GM18519 (cell line): ENCODE measurements at regions not wholly inside any gene's neighbourhood (a gene's known extent, or its start where the extent isn't known, plus 50 kb on each side); places are given as distances from the start of the nearest gene placed in this dataset.

Experiments used
- ATAC-seq: cut with Tn5 transposase; IDR thresholded peaks from one replicate; pipeline ENCODE4 v1.9.1; 2021; ENCODE audit warnings: mild to moderate bottlenecking, moderate library complexity; ENCODE audit not compliant: unreplicated experiment, low FRiP score

DNA sequence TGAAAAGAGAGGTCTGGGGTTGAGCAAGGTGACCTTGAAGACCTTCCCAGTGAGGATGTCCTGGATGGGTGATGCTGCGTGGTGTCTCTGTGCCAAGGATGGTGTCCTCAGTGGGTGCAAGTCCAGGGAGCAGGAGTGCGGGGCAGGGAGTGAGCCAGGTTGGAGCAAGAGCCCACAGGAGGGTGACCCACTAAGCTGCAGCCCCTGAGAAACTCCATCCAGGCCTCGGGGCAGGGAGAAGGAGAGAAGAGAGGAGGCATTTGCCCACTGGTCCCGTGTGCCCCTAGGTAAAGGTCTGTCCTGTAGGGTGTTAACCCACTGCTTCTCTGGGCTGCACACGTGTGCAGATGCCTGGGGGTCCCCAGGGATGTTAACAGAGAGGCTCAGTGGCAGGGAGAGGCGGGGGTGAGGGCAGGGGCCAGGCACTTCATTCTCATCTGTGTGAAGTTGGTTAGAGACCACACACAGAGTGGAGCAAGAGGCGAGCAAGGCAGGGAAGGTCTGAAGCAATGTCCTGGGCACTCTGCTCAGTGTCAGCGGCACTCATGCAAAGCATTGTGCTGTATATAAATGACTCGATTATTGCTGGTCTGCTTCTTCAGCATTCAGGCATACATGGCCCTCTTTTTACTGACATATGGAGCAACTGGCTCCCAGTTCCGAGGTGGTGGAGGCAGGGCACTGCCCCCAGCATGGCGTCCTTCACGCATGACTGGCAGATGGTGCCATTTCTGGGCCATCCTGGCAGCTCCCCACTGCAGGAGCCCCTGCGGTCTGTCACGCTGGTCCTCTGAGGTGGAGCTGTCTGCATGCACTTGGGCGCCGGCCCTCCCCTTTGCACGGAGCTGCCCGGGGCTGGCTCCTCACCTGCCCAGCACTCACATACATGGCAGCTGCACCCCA is 117.2 kb upstream of the HS6ST1 start:
- no peak for ATAC-seq

DNA sequence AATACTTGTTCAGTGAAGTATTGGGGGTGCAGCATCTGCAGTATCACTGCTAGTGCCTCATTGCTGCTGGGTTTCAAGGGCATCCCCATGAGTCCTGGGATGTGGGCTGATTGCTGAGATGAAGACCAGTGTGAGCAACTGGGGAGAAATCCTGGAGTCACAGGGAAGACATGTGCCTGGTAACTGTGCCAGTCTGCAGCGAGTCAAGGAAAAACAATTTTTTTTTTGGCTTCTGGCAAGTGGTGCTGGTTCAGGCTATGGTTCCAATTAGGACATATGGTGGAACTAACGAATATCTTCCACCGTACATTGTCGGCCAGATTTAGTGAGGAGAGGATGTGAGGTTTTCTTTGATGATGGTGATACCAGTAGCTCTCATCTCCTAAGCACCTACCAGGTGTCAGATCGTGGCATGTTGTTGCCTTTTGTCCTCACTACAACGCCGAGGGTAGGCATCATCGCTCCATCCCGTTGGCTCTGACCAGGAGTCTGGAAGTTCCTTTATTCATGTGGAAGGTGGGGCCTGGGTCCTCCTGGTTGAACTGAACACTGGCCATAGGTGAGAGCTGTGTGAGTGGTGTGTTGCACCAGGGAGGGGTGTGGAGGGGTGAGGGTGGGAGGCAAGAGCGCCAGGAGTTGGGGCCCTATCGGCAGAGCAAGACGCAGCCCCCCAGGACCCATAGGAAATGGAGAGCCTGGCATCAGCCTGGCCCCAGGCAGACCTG is 118.0 kb upstream of the HS6ST1 start:
- no peak for ATAC-seq

DNA sequence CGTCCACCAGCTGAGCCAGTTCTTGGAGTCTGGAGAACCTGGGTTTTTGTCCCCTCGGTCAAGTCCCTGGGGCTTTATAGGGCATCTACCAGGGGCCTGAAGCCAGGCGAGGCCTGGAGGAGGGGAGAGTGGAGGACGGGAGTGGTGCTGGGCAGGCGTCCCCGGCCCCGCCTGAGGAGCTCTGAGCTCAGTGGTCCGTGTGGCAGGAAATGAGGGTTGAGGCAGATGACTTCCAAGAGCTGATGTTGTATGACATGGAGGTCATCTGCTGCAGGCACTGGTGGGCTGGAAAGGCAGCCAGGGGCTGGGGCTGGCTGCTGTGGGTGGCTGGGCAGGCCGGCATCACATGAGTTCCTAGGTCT is 118.5 kb upstream of the HS6ST1 start:
- no peak for ATAC-seq

DNA sequence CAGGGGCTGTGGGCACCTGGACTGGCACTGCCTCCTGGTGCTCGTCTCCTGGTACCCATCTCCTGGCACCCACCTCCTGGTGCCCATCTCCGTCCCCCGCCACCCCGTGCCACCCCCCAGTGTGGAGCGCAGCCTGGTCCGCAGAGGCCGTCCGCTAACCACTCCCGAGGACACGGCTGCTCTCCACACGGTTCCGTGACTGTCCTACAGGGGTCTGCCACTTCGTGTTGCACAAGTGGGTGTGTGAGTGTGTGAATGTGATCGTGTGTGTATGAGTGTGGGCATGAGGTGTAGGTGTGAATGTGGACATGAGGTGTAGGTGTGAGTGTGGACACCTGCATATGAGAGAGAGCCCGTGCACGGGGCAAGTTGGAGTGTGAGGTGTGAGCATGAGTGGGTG is 119.4 kb upstream of the HS6ST1 start:
- no peak for ATAC-seq

DNA sequence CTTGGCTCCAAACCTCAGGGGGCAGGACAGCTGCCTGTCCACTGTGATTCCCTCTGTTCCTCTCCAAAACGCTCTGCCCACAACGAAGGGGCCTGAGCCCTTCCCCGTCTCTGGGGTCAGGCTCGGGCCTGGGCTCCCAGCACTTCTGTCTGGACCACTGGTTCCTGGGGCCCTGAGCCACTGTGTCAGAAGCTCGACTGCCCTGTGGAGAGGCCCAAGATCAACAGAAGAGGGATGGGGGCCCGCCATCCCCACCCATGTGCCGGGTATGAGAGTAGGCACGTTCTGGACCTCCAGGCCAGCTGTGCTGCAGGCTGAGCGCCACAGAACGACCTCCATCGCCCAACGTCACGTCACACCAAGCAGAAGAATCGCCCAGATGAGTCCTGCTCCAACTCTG is 119.9 kb upstream of the HS6ST1 start:
- no peak for ATAC-seq

DNA sequence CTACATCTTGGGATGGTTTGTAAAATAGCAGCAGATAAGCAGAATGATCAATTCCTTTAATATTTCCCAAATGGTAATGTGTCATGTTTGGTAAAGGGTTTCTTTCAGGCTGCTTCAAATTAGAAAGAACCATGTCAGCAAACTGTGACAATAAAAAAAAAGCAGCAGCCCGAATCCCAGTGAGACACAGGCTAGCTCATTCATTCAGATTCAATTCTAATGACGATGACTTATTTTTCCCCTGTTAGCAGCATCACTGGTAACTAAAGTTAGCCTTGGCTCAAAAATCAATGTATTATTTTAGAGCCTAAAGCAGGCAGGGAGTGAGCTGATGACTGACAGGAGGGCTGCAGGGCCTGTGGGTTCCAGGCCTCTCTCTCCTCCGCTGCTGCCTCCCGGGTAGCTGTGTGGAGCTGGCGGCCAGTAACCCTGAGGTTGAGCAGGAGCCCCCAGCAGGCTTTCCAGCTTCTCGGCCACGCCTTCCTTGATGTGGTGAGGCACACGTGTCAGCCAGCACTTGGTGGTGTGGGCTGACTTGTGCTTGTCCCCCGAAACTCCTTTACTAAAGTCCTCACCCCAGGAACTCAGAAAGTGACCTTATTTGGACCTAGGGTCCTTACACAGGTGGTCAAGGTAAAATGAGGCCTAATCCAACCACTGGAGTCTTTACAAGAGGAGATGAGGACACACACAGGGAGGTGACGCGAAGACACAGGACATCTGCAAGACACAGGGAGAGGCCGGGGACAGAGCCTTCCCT is 120.5 kb upstream of the HS6ST1 start:
- no peak for ATAC-seq

DNA sequence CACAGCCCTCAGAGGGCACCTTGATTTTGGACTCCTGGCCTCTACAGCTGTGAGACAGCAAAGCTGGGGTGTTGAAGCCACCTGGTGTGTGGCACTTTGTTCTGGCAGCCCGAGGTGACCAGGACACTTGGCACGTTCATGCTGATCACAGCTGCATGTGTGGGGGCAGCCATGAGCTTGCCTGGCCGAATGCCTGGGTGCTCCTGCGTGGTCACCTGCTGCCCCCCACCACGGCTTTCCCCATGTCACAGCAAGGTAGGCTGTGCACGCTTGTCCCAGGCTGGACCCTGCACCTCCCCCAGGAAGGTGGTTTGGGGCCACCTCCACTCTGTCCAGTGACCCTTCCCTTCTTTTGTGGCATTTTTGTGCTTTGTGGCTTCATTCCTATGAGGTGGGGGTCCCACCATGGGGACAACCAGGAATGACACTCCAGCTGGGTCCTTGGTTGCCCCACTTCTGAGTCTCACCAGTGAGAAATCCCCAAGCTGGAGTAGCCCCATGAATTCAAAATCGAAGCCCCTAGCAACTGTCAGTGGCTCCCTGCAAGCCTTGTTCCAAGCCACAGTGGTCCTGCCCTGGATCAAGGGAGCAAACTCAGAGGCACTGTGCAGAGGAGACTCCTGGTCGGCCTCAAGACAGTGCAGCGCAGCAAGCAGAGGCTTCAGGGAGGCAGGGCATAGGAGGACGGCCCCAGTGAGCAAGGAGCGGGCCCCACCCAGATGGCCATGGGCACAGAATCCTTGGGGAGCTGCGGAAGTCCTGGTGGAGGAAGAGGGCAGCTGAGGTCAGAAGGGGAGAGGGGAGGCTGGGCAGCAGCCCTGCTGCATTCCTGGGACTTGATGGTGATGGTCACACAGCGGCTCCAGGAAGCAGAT is 121.4 kb upstream of the HS6ST1 start:
- ATAC-seq: no peak

DNA sequence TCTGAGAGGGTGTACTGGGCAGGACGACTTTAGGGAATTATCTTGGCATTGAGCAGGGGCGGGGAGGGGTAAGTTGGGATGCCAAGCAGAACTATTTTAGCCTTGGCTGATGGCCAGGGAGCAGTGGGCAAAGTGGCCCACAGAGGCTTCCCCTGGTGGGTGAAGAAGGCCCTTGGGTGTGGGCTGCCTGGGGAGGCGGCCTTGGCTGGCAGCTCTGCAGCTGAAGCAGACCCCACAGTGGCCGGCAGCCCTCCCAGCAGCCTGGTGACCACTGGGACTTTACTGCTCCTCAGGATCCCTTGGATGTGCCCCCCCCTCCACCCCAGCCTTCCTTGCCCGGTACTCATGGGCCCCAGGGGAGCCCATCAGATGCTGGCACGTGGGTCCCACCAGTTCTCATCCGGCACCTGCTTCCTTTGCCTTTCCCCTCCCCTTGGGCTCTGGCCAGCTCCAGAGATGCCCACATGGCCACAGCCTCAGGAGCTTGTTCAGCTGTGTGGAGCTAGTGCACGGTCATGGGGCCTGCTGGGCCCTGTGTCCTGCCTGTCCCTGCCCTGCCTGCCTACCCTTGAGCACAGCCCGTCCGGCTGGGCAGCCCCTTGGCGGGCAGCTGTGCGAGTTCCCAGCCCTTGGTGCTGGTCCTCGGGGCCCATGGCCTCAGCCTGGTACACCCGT is 122.1 kb upstream of the HS6ST1 start:
- no peak for ATAC-seq

DNA sequence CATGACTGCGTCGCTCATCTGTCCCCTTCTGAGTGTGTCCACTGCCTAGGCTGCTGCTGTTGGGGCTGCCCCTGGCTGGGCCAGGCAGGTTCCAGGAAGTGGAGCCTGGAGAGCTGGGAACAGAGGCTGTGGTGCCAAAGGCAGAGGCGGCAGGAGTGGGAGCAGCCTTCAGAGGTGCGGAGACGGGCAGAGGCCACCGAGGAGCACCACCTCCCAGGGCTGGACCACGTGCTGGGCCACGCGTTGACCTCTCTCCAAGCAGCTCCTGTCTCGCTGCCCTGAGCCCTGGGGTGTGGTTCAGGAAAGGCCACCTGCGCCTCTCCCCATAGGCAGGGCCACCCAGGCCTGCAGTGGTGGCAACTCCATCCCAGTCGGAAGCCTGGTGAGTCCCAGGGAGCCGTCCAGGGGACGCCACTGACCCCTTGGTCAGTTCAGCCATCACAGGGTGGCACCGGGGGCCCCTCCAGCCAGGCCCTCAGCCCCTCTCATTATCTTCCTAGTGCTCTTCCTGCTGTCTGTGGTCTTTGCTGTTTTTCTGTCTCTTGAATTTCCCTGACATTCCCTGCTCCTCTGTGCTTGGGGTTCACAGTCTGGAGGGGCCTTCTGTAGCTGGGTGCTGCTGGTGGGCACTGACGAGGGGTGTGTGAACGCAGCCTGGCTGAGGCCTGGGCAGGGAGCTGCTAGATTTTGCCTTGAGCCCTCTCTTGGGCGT is 122.8 kb upstream of the HS6ST1 start:
- no peak for ATAC-seq

DNA sequence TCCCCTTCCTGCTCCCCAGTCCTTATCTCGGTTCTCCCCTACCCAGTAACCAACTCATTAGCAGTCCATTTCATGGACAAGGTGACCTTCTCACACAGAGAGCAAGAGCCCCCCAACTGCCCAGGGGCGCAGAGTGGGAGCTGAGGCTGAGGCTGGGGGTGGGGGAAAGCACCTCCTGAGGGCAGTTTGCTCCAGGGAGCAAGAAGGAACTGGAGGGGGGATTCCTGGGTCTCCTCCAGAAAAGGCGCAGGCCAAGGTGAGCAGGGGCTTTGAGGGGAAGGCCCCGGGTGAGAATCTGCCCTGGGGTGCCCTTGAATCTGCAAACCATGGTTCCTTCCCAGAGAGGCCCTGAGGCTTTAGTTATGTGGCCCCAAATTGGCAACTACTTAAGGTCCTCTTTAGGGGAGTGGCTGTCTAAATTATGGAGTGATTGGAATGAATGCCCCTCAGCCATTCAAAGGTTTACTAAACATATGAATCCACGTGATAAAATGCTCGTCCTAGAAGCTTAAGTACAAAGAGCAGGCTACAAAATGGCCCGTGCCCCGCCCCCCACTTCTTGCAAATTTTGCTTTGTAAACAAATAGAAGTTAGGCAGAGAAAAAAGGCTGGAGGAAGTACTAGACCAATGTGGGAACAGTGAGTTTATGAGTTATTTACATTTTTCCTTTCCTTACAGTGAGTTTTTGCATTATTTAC is 123.5 kb upstream of the HS6ST1 start:
- no peak for ATAC-seq

DNA sequence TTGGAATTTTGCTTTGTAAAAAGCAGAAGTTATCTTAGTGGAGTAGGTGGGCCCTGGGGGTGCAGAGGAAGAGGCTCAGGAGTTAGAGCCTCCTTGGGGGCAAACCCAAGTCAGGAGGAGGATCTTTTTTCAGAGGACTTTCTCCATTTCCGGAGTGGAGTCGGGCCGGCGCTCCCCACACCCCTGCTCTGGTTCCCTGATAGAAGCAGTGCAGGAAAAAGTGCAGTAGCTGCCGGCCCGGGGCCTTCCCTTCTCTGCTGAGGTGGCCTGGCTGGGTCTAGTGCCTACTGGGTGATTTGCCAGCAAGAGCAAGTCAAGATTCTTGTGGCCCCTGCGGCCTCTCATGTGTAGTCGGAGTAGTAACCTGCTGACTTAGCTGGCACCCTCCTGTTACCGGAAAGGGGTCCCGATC is 124.2 kb upstream of the HS6ST1 start:
- no peak for ATAC-seq

DNA sequence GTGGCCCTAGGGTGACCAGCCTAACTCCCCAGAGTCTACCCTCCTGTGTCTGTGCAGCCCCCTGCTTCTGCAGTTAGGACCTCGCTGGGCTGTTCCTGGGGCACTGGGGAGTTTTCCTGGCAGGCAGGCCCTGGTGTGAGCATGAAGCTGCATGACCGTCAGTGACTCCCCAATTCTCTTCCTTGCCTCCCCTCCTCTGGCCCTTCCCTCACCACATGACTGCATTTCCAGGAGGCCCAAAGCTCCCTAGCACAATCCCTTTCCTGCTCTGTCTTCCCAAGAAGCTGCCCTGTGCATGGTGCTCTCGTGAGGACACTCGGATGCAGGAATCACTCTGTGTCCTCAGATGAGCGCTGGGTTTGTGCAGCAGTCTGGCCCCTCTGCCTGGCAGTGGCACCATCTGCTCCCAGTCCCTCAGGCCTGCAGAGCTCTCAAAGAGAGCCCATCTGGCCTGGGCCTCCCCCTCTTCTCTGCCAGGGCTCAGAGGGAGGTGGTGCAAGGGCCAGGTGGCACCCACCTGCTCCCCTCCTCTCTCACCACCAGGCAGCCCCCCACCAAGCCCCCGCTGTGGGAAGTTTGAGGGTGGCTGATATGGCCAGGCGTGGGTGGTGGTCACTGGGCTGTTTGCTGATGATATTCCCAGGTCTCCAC is 125.6 kb upstream of the HS6ST1 start:
- ATAC-seq: no peak

DNA sequence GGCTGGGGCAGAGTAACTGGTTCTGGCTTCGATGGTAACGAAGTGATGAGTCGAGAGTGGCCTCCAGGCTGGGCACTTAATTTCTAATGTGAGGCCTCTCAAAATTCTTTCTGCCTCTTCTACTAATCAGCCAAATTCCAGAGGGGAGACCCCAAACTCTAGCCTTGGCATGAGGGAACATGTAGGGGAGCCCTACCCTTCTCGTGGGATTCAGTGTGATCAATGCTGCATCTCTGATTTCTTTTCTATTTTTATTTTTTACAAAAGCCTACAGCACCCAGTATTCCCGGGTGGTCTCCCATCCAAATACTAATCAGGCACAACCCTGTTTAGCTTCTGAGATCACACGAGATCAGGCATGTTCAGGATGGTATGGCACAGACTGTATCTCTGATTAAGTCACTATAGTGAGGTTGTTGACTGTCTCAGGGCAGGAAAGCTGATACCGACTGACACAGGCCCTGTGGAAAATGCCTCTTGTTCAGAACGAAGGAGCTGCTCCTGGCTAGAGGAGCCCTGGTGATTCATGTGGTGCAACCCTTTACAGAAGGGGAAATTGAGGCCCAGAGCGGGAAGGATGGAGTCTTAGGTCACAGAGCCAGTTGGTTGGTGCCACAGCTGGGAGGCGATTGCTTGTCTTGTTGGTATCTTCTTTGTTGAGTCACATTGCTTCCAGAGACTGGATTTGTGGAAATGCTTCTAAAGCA is 126.3 kb upstream of the HS6ST1 start:
- ATAC-seq: no peak

DNA sequence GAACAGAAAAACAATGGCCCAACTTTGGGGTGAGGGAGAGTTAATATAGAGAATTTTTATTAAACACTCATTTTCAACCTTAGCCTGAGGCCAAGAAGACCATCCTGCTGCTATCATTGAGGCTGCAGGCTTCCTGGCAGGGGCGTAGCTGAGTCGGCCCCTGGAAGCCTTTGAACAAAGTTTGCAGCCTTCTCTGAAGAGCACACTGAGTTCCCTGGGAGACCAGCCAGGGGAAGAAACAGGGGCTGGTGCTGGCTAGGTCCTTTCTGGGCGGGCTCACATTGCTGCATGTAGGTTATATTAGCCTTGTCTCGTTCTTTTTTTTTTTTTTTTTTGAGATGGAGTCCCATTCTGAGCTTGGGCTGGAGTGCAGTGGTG is 126.8 kb upstream of the HS6ST1 start:
- ATAC-seq: no peak

DNA sequence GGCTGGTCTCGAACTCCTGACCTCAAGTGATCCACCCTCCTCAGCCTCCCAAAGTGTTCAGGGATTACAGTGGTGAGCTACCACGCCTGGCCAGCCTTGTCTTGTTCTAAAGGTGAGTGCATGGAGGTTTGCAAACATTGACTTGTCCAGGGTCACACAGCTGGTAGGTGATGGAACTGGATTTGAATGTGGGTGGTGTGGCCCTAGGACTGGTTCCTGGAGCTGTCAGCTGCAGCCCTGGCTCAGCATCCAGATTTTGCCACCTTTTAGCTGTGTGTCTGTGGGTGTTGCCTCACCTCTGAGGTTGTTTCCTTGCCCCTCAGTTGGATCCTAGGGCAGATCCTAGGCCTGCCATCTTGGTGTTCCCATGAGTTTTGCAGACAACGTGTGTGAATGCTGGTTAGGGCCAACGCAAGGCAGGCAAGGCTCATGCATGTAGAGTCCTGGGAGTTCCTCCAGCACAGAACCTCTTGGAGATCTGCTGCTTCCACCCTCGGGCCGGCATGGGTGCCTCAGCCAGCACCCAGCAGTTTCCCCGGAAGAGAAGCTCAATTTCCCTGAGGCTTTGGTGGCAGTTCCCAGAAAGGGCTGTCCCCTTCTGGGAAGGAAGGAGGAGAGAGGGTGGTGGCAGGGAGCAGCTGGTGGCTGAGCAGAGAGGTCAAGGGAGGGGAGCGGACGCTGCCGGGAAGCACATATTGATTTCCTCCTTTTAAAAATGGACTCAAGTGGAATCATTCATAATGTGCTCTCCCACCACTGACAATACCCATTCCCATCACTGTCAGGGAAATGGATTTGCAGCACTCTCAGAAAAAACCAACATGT is 127.6 kb upstream of the HS6ST1 start:
- no peak for ATAC-seq

DNA sequence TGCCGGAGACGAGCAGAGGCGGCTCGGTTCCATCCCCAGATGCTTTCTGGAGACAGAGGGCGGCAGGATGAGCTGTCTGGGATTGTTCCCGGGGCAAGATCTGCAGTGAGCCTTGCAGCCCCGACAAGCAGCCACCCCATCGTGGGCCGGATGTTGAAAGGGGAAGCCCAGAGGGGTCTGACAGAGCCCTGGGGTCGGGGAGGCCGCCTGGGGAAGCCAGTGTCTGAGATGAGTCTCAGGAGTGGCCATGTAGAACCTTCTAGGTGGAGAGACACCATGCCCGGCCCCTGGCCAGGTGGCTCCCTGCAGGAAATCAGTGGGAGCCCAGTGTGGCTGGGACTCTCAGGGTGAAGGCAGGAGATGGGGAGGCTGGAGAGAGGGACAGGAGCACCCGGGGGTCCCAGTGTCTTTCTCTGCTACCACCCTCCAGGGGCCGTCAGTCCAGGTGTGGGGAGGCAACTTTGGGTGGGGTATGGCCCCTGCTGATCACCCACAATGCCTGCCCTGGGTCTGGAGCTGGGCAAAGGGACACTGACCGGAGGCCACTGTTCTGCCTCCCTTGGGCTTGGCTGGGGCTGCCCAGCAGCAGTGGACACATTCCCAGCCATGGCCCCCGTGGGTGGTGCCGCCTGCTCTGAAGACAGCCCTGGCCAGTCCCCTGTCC is 128.3 kb upstream of the HS6ST1 start:
- no peak for ATAC-seq
